ENCODE measurements at regions not wholly inside any gene's neighbourhood (a gene's known extent, or its start where the extent isn't known, plus 50 kb on each side); places are given as distances from the start of the nearest gene placed in this dataset.
"Not testable (repeated sequence)": the region's sequence is repeated elsewhere in the genome, so short reads cannot be mapped to it uniquely, and the experiment has no call there.

- no peak for DNase-seq
Measured at GRCh38 chr17:71830866-71831265, 290.0 kb upstream of the SOX9 start.

GRCh38 chr17:71842986-71843385 is 277.8 kb upstream of the SOX9 start:
- no peak for DNase-seq

DNA sequence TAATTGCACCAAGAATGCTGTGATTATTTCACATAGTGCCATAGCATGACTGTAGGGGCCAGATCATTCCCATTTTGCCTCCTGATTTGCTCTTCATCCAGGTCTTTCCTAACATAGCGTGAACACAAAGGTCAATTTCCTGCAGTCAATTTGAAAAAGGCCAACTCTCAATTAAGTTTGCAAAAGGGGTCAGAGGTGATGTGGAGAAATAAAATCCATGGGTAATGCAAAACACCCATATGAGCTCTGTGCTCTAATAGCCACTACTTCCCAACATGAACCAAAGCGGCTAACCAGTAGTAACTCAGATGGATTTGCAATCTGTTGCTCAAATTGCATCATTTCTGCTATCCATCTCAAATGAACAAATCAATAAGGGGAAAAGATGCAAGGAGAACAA is 275.5 kb upstream of the SOX9 start:
- no peak for DNase-seq

GRCh38 chr17:71846561-71847110 is 274.2 kb upstream of the SOX9 start:
- DNase-seq = peak in 1 of 2 donors; percentile 37

- DNase-seq = no peak
Measured at GRCh38 chr17:71849783-71850768, 270.7 kb upstream of the SOX9 start.

- DNase-seq = no peak
Measured at GRCh38 chr17:71850812-71851211, 270.0 kb upstream of the SOX9 start.

- DNase-seq = no peak
Measured at GRCh38 chr17:71855010-71855409, 265.8 kb upstream of the SOX9 start.

DNA sequence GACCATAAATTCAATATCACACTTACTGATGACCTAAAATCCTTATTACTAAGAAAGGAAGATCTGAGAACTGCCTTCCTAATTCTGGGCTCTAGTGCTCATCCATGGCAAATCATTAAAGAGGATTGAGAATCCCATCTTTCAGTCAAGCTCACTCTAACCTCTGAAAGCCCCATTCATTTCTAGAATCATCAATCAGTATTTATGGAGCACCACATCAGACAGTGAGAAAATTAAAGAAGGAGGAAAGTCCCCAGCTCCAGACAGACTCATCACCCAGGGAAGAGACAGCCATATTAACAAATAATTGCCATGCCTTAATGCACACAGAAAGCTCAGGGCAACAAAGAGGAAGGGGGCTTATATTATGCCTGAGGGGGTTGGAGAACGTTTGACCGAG is 256.1 kb upstream of the SOX9 start:
- no peak for DNase-seq

DNA sequence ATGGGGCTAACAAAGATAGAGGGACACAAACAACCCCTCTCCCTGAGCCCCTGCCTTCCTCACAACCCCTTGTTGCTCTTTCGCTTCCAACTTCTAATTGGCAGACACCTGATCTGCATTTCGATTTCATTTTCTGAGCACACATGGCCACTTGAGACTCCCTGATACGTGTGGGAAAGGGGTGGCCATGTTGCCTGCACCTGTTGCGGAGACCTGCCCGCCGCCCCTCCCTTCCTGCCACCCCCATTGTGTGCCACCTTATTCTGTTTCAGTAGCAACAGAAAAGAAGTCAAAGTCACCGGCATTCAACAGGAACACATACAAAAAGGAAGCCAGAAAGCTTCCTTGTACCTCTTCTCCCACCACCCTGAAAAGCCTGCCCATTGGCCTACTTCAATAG is 254.7 kb upstream of the SOX9 start:
- DNase-seq = no peak

GRCh38 chr17:71869293-71869692 is 251.5 kb upstream of the SOX9 start:
- DNase-seq = no peak

DNA sequence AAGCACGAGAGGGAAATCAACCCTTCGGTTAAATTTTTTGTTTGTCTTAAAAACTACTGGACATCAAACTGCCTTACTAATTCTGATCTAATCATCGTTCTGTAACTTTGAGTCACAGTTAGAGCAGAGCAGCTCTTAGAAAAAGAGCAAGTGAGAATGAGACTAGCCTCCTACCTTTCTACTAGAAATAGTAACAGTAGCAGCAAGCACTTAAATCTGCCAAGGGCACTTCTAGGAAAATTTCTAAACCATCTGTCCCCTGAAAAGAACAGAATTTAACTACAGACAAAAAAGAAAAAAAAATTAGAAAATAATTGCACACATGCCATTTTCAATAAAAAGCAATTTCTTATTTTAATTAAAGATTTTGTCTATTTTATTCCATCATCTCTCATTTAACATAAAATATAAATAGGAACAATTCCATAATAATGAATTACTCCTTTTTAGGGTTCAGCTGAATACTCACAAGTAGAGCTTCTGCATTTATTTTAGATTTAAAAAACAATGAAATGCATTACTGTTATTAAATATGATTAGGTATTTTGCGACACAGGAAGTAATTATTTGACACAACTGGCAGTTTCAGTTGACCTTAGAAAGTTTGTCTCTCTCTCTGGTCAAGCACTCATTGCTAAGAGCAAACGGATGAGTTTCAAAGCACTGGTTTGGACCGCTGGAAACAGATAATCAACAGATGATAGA is 250.8 kb upstream of the SOX9 start:
- DNase-seq = peak in 1 of 2 donors; percentile 28

DNA sequence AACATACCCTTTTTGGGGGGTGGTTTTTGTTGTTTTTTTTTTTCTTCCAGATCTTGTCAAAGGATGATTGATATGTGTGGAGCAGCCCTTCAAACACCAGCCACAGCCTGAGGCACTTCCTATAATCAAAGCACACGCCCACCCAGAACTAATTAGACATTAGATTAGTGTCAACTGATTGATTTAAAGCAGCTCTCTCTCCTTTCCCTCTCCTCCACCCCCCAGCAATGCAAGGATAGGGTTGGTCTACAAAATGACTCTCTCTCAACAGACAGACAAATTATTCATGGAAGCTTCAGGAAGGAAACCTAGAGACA is 250.3 kb upstream of the SOX9 start:
- no peak for DNase-seq

DNA sequence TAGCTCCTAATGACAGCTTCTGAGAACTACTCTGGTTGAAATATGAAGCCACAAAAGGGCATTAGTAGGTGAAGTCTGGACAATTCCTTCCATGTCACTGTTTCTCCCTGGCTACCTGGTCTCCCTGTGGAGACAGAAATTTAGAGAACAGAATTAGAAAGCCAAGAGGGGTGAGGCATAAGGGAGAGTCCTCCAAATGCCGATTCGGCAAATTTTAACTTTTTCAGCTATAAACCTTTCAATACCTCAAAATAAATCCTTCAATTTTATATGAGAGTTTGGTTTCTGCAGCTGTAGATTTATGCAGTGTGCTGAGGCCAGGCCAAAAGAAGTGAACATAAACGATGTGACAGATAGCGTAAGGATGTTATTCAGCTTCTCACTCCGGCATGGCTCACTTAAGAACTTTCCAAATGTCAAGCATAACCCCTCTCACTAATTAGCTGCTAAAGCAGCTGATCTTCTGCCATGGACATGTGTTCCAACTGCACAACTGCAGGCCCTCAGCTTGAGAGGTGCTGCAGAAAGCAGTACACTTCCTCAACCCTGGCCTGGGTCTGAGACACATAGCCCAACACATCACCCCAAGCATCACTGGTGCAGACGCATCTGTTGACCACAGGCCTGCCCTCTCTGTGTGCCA is 247.9 kb upstream of the SOX9 start:
- DNase-seq = no peak

DNA sequence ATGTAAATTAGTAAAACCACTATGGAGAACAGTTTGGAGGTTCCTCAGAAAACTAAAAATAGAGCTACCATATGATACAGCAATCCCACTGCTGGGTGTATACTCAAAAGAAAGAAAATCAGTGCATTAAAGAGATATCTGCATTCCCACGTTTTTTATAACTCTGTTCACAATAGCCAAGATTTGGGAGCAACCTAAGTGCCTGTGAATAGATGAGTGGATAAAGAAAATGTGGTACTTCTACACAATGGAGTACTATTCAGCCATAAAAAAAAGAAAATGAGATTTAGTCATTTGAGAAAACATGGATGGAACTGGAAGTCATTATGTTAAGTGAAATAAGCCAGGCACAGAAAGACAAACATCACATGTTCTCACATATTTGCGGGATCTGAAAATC is 246.0 kb upstream of the SOX9 start:
- not testable (repeated sequence) for DNase-seq

DNA sequence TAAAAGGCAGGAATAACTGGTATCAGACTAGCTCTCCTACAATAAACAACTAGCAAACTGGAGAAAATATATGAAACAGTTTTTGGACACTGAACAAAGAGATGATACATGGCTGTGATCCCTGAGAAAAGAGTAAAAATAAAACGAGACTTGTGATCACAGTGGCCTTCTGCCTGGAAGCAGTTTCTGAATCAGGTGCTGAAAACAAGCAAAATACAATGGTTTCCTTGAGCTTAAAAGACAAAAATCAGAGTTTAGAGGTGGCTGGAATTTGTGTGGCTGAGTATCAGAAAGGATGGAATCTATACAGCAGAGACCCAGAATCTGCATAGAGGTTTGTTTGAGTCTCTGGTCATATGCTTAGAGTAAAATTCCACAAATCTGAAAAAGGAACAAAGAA is 242.5 kb upstream of the SOX9 start:
- no peak for DNase-seq

DNA sequence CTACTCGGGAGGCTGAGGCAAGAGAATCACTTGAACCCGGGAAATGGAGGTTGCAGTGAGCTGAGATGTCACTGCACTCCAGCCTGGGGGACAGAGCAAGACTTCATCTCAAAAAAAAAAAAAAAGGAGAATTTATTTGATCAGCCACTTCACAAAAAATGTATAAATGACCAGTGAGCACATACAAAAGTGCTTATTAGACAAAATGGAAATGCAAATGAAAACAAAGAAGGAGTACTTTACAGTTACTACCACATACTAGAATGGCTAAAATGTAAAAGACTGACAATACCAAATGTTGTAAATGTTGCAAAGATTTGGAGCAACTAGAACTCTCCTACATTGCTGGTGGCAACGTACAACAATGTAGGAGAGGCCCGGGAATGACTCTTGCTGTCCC is 241.8 kb upstream of the SOX9 start:
- no peak for DNase-seq

GRCh38 chr17:71881041-71881440 is 239.8 kb upstream of the SOX9 start:
- DNase-seq = no peak

- DNase-seq = no peak
Measured at GRCh38 chr17:71881581-71881980, 239.2 kb upstream of the SOX9 start.

DNA sequence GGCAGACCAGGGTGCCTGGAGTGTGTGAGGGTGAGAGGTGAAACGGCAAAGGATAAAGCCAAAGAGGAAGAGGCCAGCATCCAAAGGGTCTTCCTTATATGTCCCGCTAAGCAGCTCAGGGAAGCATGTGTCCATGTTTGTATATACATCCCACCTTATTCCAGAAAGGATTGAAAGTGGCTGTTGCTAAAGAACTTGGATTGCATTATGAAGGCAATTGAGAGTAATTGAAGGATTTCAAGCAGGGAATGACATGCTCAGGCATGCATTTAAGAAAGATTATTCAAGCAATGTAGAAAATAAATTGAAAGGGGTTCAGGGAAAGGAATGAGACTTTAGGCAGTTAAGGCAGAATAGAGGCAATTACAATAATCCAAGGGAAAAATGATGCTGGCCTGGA is 237.6 kb upstream of the SOX9 start:
- DNase-seq = no peak

- DNase-seq = no peak
Measured at GRCh38 chr17:71883845-71884244, 237.0 kb upstream of the SOX9 start.

DNA sequence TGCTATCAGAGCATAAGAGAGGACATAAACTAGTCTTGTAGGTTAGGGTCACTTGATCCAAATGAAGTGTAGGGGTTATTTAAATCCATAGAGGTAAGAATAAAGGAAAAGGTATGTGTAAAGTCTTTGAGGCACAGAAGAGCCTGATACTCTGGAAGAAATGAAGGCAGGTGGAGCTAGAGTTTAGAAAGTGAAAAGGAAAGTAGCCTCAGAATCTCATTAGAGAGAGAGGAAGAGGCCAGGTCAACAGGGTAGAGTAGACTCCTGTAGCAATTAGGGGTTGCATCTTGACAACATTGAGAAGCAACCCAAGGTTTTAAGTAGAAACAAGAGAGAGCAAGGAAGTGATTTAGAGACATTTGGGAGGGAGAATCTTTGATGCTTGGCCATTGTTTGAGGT is 235.2 kb upstream of the SOX9 start:
- no peak for DNase-seq

- no peak for DNase-seq
Measured at GRCh38 chr17:71899317-71899716, 221.5 kb upstream of the SOX9 start.

GRCh38 chr17:71900621-71901229 is 220.1 kb upstream of the SOX9 start:
- DNase-seq = no peak

All from hippocampal formation (tissue), 2 donors.